Glutamatergic neuron (in vitro differentiated cells): ENCODE measurements at regions not wholly inside any gene's neighbourhood (a gene's known extent, or its start where the extent isn't known, plus 50 kb on each side); places are given as distances from the start of the nearest gene placed in this dataset.

ENCODE experiments used
- DNase-seq: peaks from one replicate; pipeline ENCODE4 v3.0.0; 2022
- H3K27ac Mint-ChIP-seq: one replicate; pipeline ENCODE4 v1.8.0; 2020; ENCODE audit warnings: mild to moderate bottlenecking, mixed read lengths, inconsistent platforms; ENCODE audit not compliant: unreplicated experiment
- H3K27me3 Mint-ChIP-seq: one replicate; pipeline ENCODE4 v1.8.0; 2020; ENCODE audit warnings: mild to moderate bottlenecking, moderate library complexity, mixed read lengths, inconsistent platforms; ENCODE audit not compliant: unreplicated experiment
- H3K36me3 Mint-ChIP-seq: one replicate; pipeline ENCODE4 v1.8.0; 2020; ENCODE audit warnings: mild to moderate bottlenecking, mixed read lengths, inconsistent platforms; ENCODE audit not compliant: unreplicated experiment
- H3K4me1 Mint-ChIP-seq: one replicate; pipeline ENCODE4 v1.8.0; 2020; ENCODE audit warnings: mild to moderate bottlenecking, low read depth, mixed read lengths, inconsistent platforms; ENCODE audit not compliant: unreplicated experiment
- H3K4me3 Mint-ChIP-seq: one replicate; pipeline ENCODE4 v1.8.0; 2020; ENCODE audit warnings: mild to moderate bottlenecking, mixed read lengths, inconsistent platforms; ENCODE audit not compliant: unreplicated experiment
- H3K9me3 Mint-ChIP-seq: one replicate; pipeline ENCODE4 v1.8.0; 2020; ENCODE audit warnings: mild to moderate bottlenecking, moderate library complexity, mixed read lengths, inconsistent platforms; ENCODE audit not compliant: unreplicated experiment
- CTCF ChIP-seq: fragments of 200-600 bp; sonication (generic); IDR thresholded peaks from one replicate; pipeline ENCODE4 v1.5.0; 2021; ENCODE audit not compliant: partially characterized antibody, unreplicated experiment

GRCh38 chr3:15978801-15979200, 181.0 kb upstream of the ANKRD28 start:
- Mint-ChIP-seq H3K27me3 (peaks cover 3% of the 10 kb centered on the region), H3K9me3 (peaks cover 1% of the 10 kb centered on the region), H3K4me3 (no peak overlapping the region), H3K4me1 (peaks cover 7% of the 10 kb centered on the region), H3K36me3 (no peaks in the 10 kb centered on the region), H3K27ac (peak overlapping the region; percentile 65)
- no peak for TF ChIP-seq CTCF
- no peak for DNase-seq

GRCh38 chr3:15979495-15979894, 181.7 kb upstream of the ANKRD28 start:
- TF ChIP-seq CTCF, result no peak
- Mint-ChIP-seq H3K36me3 (no peaks in the 10 kb centered on the region), H3K9me3 (peaks cover 1% of the 10 kb centered on the region), H3K4me1 (peaks cover 7% of the 10 kb centered on the region), H3K27ac (peak overlapping the region; percentile 65), H3K4me3 (no peak overlapping the region), H3K27me3 (peaks cover 3% of the 10 kb centered on the region)
- DNase-seq, result no peak

GRCh38 chr3:15979900-15980299, 182.1 kb upstream of the ANKRD28 start:
- Mint-ChIP-seq H3K4me1 (peaks cover 7% of the 10 kb centered on the region), H3K36me3 (no peaks in the 10 kb centered on the region), H3K27ac (no peak overlapping the region), H3K27me3 (no peaks in the 10 kb centered on the region), H3K4me3 (no peak overlapping the region), H3K9me3 (peaks cover 1% of the 10 kb centered on the region)
- DNase-seq, result no peak
- TF ChIP-seq CTCF, result no peak

- no peaks in the 10 kb centered on the region for H3K27me3 Mint-ChIP-seq
Observed at GRCh38 chr3:15982243-15982642, 184.5 kb upstream of the ANKRD28 start.

GRCh38 chr3:15982667-15983196, 185.0 kb upstream of the ANKRD28 start:
- no peak for DNase-seq
- no peaks in the 10 kb centered on the region for H3K27me3 Mint-ChIP-seq
- H3K4me1 Mint-ChIP-seq, result peaks cover 7% of the 10 kb centered on the region
- H3K9me3 Mint-ChIP-seq, result peaks cover 4% of the 10 kb centered on the region
- peaks cover 14% of the 10 kb centered on the region for H3K36me3 Mint-ChIP-seq
- no peak overlapping the region for H3K27ac Mint-ChIP-seq
- no peak for TF ChIP-seq CTCF
- no peak overlapping the region for H3K4me3 Mint-ChIP-seq

More at GRCh38 chr3:15982243-15982642, 184.5 kb upstream of the ANKRD28 start:
- Mint-ChIP-seq H3K4me3 (no peak overlapping the region), H3K27ac (no peak overlapping the region), H3K4me1 (peaks cover 7% of the 10 kb centered on the region), H3K36me3 (peaks cover 10% of the 10 kb centered on the region), H3K9me3 (peaks cover 4% of the 10 kb centered on the region)
- DNase-seq, result no peak
- no peak for TF ChIP-seq CTCF
